HCT116 (cell line): ENCODE measurements at regions not wholly inside any gene's neighbourhood (a gene's known extent, or its start where the extent isn't known, plus 50 kb on each side); places are given as distances from the start of the nearest gene placed in this dataset.

Experiments used
- ATF3 ChIP-seq: IDR thresholded peaks from 2 replicates; pipeline ENCODE4 v1.6.1; 2012
- CBX3 ChIP-seq: IDR thresholded peaks from 2 replicates; pipeline ENCODE4 v1.6.1; 2012; ENCODE audit warnings: low read depth
- CTCF ChIP-seq, 3 experiments: fragments of 200-600 bp in 1 of 3; sonication (generic) in 1 of 3; IDR thresholded peaks in 2 of 3; conservative IDR thresholded peaks in 1 of 3; 2 replicates each; pipeline ENCODE4 v1.5.1; 2012 to 2017; ENCODE audit warnings: low read depth in 2 of 3, low read length in 2 of 3, antibody characterized with exemption in 1 of 3, borderline replicate concordance in 1 of 3, control low read depth in 1 of 3, mild to moderate bottlenecking in 1 of 3, mixed read lengths in 1 of 3, mixed run types in 1 of 3, moderate library complexity in 1 of 3; ENCODE audit not compliant: insufficient read depth in 1 of 3
- ELF1 ChIP-seq: IDR thresholded peaks from 2 replicates; pipeline ENCODE4 v1.6.1; 2012; ENCODE audit warnings: low read depth, borderline replicate concordance
- EZH2 ChIP-seq: fragments of 200-600 bp; sonication (generic); IDR thresholded peaks from 2 replicates; pipeline ENCODE4 v1.6.1; 2017; ENCODE audit warnings: antibody characterized with exemption, mixed run types
- POLR2A ChIP-seq: IDR thresholded peaks from 2 replicates; pipeline ENCODE4 v1.7.0; 2011; ENCODE audit warnings: borderline replicate concordance; ENCODE audit not compliant: insufficient read depth, insufficient read length; ENCODE audit errors: extremely low read depth
- POLR2AphosphoS5 ChIP-seq: IDR thresholded peaks from 2 replicates; pipeline ENCODE4 v1.6.1; 2011; ENCODE audit warnings: mild to moderate bottlenecking, low read depth, low read length, moderate library complexity
- RAD21 ChIP-seq: IDR thresholded peaks from 2 replicates; pipeline ENCODE4 v1.6.1; 2012; ENCODE audit warnings: low read depth, mild to moderate bottlenecking
- REST ChIP-seq: IDR thresholded peaks from 2 replicates; pipeline ENCODE4 v1.6.1; 2012; ENCODE audit warnings: low read depth
- SP1 ChIP-seq: IDR thresholded peaks from 2 replicates; pipeline ENCODE4 v1.6.1; 2012; ENCODE audit warnings: low read depth
- YY1 ChIP-seq: IDR thresholded peaks from 2 replicates; pipeline ENCODE4 v1.6.1; 2011; ENCODE audit warnings: low read length, low read depth, moderate library complexity, mild to moderate bottlenecking; ENCODE audit not compliant: insufficient replicate concordance; ENCODE audit errors: extremely low read depth
- ZBTB33 ChIP-seq: IDR thresholded peaks from 2 replicates; pipeline ENCODE4 v1.6.1; 2011; ENCODE audit warnings: mild to moderate bottlenecking, low read length, moderate library complexity; ENCODE audit not compliant: insufficient replicate concordance; ENCODE audit errors: extremely low read depth
- ZFX ChIP-seq: fragments of 450-650 bp; IDR thresholded peaks from 2 replicates; pipeline ENCODE4 v1.6.1; 2017
- ZNF274 ChIP-seq: fragments of 200-500 bp; sonication (Bioruptor generic); IDR thresholded peaks from 2 replicates; pipeline ENCODE4 v1.6.1; 2014; ENCODE audit warnings: mild to moderate bottlenecking, low read depth, low read length, inconsistent platforms

- TF ChIP-seq POLR2AphosphoS5 = no peak
- TF ChIP-seq SP1 = no peak
- TF ChIP-seq CTCF (IDR thresholded peaks at IDR 0.05 in 2 of 3, conservative IDR thresholded peaks at IDR 0.05 in 1 of 3; ENCODE audit: borderline replicate concordance in 1 of 3, insufficient read depth in 1 of 3, low read depth in 2 of 3, low read length in 2 of 3) = no peak
- TF ChIP-seq ZFX = no peak
- TF ChIP-seq REST = no peak
- no peak for TF ChIP-seq ZNF274
- TF ChIP-seq ELF1 = no peak
- TF ChIP-seq EZH2 = no peak
- TF ChIP-seq POLR2A = no peak
- no peak for TF ChIP-seq RAD21
- TF ChIP-seq CBX3 = no peak
- TF ChIP-seq YY1 = no peak
- no peak for TF ChIP-seq ATF3
- no peak for TF ChIP-seq ZBTB33
Observed at GRCh38 chr6:153488267-153488666, 357.2 kb upstream of the RGS17 start.
